ENCODE measurements at regions not wholly inside any gene's neighbourhood (a gene's known extent, or its start where the extent isn't known, plus 50 kb on each side); places are given as distances from the start of the nearest gene placed in this dataset.

DNA sequence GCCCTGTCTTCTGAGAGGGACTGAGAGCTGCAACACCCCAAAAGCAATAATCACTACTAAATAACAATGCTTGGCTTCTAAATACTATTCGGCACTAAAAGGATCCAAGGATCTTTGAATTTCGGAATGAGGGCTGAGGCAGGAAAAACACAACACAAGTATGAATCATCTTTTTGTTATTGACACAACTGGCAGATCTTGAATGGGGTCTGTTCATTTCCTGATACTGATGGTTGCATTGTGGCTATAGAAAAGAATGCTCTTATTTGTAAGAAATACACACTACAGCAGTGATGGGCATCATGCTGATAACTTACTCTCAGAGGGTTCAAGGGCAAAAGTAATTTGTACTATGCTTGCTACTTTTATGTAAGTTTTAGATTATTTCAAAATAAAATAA is 149.2 kb upstream of the PLD5 start:
- TF ChIP-seq, protein P1, sequence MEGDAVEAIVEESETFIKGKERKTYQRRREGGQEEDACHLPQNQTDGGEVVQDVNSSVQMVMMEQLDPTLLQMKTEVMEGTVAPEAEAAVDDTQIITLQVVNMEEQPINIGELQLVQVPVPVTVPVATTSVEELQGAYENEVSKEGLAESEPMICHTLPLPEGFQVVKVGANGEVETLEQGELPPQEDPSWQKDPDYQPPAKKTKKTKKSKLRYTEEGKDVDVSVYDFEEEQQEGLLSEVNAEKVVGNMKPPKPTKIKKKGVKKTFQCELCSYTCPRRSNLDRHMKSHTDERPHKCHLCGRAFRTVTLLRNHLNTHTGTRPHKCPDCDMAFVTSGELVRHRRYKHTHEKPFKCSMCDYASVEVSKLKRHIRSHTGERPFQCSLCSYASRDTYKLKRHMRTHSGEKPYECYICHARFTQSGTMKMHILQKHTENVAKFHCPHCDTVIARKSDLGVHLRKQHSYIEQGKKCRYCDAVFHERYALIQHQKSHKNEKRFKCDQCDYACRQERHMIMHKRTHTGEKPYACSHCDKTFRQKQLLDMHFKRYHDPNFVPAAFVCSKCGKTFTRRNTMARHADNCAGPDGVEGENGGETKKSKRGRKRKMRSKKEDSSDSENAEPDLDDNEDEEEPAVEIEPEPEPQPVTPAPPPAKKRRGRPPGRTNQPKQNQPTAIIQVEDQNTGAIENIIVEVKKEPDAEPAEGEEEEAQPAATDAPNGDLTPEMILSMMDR (IDR thresholded peaks at IDR 0.05) = no peak
- TF ChIP-seq POLR2A (IDR thresholded peaks at IDR 0.05) = no peak

All from testis (tissue), 2 donors.